ENCODE measurements at regions not wholly inside any gene's neighbourhood (a gene's known extent, or its start where the extent isn't known, plus 50 kb on each side); places are given as distances from the start of the nearest gene placed in this dataset.

DNA sequence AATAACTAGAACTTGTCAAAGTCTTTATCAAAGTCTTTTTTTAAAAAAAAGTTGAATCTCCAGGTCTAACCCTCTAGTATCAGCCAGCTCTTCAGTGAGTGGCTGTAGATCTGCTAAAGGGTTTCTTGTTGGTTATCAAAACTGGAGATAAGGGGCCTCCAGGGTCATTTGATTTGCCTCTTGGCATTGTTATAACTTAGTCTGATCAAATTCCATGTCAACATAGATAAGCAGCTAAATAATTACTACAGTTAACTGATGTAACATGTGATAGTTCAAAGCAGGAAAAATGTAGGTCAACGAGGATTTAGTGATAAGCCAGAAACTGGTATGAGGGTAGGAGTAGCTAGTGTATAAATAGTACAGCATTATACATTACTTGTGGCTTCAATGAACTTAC is 465.1 kb downstream of the PDHA2 start:
- Mint-ChIP-seq H3K36me3 (no peaks in the 10 kb centered on the region), H3K27ac (no peak overlapping the region), H3K9me3 (peaks cover 0 to 10% (median 3%) of the 10 kb centered on the region in 7 donors), H3K27me3 (ENCODE audit: low read depth in 3 of 3) (peaks cover 0 to 4% (median 0%) of the 10 kb centered on the region in 3 donors), H3K4me1 (no peaks in the 10 kb centered on the region), H3K4me3 (no peak overlapping the region)
- Histone ChIP-seq H3K4me3 (replicated peaks in 1 of 3; ENCODE audit: low read depth in 2 of 3, low read length in 3 of 3) (no peak overlapping the region), H3K4me2 (replicated peaks; ENCODE audit: extremely low read depth, low read length, poor library complexity, severe bottlenecking) (no peak overlapping the region), H3K9ac (ENCODE audit: insufficient read depth, low read length, poor library complexity, severe bottlenecking) (no peak overlapping the region), H3K79me2 (ENCODE audit: insufficient read depth, low read length) (no peaks in the 10 kb centered on the region), H3K9me3 (replicated peaks in 1 of 2; ENCODE audit: control insufficient read depth in 1 of 2, insufficient read depth in 1 of 2, low read length in 2 of 2) (peaks cover 6 to 11% of the 10 kb centered on the region in 2 donors), H2AFZ (ENCODE audit: insufficient read depth, low read depth, low read length, poor library complexity, severe bottlenecking) (no peak overlapping the region), H4K20me1 (ENCODE audit: insufficient read depth, low read length) (no peaks in the 10 kb centered on the region), H3K4me1 (ENCODE audit: control insufficient read depth in 1 of 2, insufficient read depth in 2 of 2, low read length in 2 of 2) (no peaks in the 10 kb centered on the region), H3K36me3 (replicated peaks in 1 of 2; ENCODE audit: control insufficient read depth in 1 of 2, insufficient read depth in 2 of 2, low read length in 2 of 2) (no peaks in the 10 kb centered on the region), H3K27ac (ENCODE audit: low read depth in 1 of 2, low read length in 2 of 2) (no peak overlapping the region), H3K27me3 (ENCODE audit: control insufficient read depth in 2 of 2, insufficient read depth in 2 of 2, low read length in 2 of 2) (no peaks in the 10 kb centered on the region)
- intact Hi-C loops (cut with micrococcal nuclease), result no loop called here
- DNase-seq, result no peak
- WGBS (ENCODE audit: insufficient coverage), result no CpG with 5 or more reads among the region's 1 CpG
- TF ChIP-seq, protein P1, sequence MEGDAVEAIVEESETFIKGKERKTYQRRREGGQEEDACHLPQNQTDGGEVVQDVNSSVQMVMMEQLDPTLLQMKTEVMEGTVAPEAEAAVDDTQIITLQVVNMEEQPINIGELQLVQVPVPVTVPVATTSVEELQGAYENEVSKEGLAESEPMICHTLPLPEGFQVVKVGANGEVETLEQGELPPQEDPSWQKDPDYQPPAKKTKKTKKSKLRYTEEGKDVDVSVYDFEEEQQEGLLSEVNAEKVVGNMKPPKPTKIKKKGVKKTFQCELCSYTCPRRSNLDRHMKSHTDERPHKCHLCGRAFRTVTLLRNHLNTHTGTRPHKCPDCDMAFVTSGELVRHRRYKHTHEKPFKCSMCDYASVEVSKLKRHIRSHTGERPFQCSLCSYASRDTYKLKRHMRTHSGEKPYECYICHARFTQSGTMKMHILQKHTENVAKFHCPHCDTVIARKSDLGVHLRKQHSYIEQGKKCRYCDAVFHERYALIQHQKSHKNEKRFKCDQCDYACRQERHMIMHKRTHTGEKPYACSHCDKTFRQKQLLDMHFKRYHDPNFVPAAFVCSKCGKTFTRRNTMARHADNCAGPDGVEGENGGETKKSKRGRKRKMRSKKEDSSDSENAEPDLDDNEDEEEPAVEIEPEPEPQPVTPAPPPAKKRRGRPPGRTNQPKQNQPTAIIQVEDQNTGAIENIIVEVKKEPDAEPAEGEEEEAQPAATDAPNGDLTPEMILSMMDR (IDR thresholded peaks at IDR 0.05), result no peak

DNA sequence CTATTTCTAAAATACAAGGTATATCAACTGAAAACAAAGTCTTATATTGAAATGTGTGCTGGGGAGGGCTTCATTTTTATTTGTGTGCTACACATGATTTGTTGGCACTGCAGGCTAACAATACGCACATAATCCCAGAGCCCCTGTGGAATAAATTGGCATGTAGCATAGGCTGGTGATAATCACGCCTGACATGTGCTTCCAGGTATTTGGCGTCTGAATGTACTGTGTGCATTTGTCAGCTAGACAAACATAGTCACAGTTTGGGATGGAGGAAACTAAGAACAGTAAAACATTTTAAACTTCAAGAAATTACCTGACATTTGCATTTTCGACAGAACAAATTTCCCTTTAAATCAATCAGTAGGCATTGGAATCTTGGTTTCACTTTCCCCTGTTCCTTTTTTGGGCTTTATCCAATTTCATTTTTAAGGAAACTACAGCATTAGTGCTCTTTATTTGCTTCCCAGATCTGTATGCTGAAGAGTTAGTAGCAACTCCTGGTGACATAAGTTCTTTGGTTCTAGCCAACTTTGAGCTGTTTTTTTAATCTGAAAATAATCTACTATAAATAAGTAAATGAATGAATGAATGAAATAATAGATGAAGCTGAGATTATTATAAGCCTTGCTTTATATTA is 472.3 kb downstream of the PDHA2 start:
- no peaks in the 10 kb centered on the region for H3K4me1 ChIP-seq (ENCODE audit: control insufficient read depth in 1 of 2, insufficient read depth in 2 of 2, low read length in 2 of 2)
- H3K27ac ChIP-seq (ENCODE audit: low read depth in 1 of 2, low read length in 2 of 2), result no peak overlapping the region
- H3K4me2 ChIP-seq (replicated peaks; ENCODE audit: extremely low read depth, low read length, poor library complexity, severe bottlenecking), result no peak overlapping the region
- 100% methylated on average over 1 of the region's 4 CpGs for WGBS (ENCODE audit: insufficient coverage)
- no peaks in the 10 kb centered on the region for H3K36me3 ChIP-seq (replicated peaks in 1 of 2; ENCODE audit: control insufficient read depth in 1 of 2, insufficient read depth in 2 of 2, low read length in 2 of 2)
- no peak for DNase-seq
- H3K79me2 ChIP-seq (ENCODE audit: insufficient read depth, low read length), result no peaks in the 10 kb centered on the region
- no peak overlapping the region for H3K9ac ChIP-seq (ENCODE audit: insufficient read depth, low read length, poor library complexity, severe bottlenecking)
- H3K27ac Mint-ChIP-seq, result no peak overlapping the region
- no peak overlapping the region for H2AFZ ChIP-seq (ENCODE audit: insufficient read depth, low read depth, low read length, poor library complexity, severe bottlenecking)
- H3K27me3 Mint-ChIP-seq (ENCODE audit: low read depth in 3 of 3), result peaks cover 0 to 2% (median 0%) of the 10 kb centered on the region in 3 donors
- no peaks in the 10 kb centered on the region for H3K4me1 Mint-ChIP-seq
- TF ChIP-seq, protein P1 (IDR thresholded peaks at IDR 0.05), result no peak
- no peak overlapping the region for H3K4me3 Mint-ChIP-seq
- H4K20me1 ChIP-seq (ENCODE audit: insufficient read depth, low read length), result no peaks in the 10 kb centered on the region
- no peaks in the 10 kb centered on the region for H3K27me3 ChIP-seq (ENCODE audit: control insufficient read depth in 2 of 2, insufficient read depth in 2 of 2, low read length in 2 of 2)
- peaks cover 6 to 7% of the 10 kb centered on the region in 2 donors for H3K9me3 ChIP-seq (replicated peaks in 1 of 2; ENCODE audit: control insufficient read depth in 1 of 2, insufficient read depth in 1 of 2, low read length in 2 of 2)
- no peak overlapping the region for H3K4me3 ChIP-seq (replicated peaks in 1 of 3; ENCODE audit: low read depth in 2 of 3, low read length in 3 of 3)
- H3K36me3 Mint-ChIP-seq, result no peaks in the 10 kb centered on the region
- peaks cover 0 to 11% (median 5%) of the 10 kb centered on the region in 7 donors for H3K9me3 Mint-ChIP-seq
- intact Hi-C loops (cut with micrococcal nuclease), result no loop called here
